Spinal cord (tissue), 9 donors: ENCODE measurements at regions not wholly inside any gene's neighbourhood (a gene's known extent, or its start where the extent isn't known, plus 50 kb on each side); places are given as distances from the start of the nearest gene placed in this dataset.

ENCODE experiments used
- DNase-seq, 6 donors: peaks; one replicate each; pipeline versions ENCODE4 v3.0.0 to v3.0.0-alpha.2; 2013 to 2015; ENCODE audit warnings: low spot score in 6 of 6, low read depth in 4 of 6
- H3K27ac ChIP-seq: one replicate; pipeline ENCODE4 v1.5.1; 2013; ENCODE audit warnings: low read depth, low read length, control low read depth
- H3K27me3 ChIP-seq: one replicate; pipeline ENCODE4 v1.6.1; 2013; ENCODE audit warnings: low read length; ENCODE audit not compliant: control insufficient read depth, insufficient read depth
- H3K36me3 ChIP-seq: one replicate; pipeline ENCODE4 v1.6.1; 2013; ENCODE audit warnings: low read length; ENCODE audit not compliant: control insufficient read depth, insufficient read depth
- H3K4me1 ChIP-seq: one replicate; pipeline ENCODE4 v1.6.1; 2013; ENCODE audit warnings: low read length; ENCODE audit not compliant: control insufficient read depth, insufficient read depth
- H3K4me3 ChIP-seq: one replicate; pipeline ENCODE4 v1.5.1; 2013; ENCODE audit warnings: low read depth, low read length, control low read depth
- H3K9me3 ChIP-seq: one replicate; pipeline ENCODE4 v1.6.1; 2013; ENCODE audit warnings: low read length; ENCODE audit not compliant: control insufficient read depth, insufficient read depth
- WGBS: methylation state at CpG from one replicate; pipeline ENCODE4 v1.1.5; 2013; ENCODE audit warnings: missing lambda C conversion rate; ENCODE audit not compliant: insufficient coverage; 5-methylcytosine and 5-hydroxymethylcytosine counted together
- donor health status: healthy.

GRCh38 chr6:48057601-48058000 lies 53.4 kb downstream of the PTCHD4 start:
- H3K4me3 ChIP-seq = no peak overlapping the region
- no peak overlapping the region for H3K27ac ChIP-seq
- no peaks in the 10 kb centered on the region for H3K27me3 ChIP-seq
- H3K36me3 ChIP-seq = no peaks in the 10 kb centered on the region
- no peak for DNase-seq
- H3K4me1 ChIP-seq = no peaks in the 10 kb centered on the region
- H3K9me3 ChIP-seq = no peaks in the 10 kb centered on the region

DNA sequence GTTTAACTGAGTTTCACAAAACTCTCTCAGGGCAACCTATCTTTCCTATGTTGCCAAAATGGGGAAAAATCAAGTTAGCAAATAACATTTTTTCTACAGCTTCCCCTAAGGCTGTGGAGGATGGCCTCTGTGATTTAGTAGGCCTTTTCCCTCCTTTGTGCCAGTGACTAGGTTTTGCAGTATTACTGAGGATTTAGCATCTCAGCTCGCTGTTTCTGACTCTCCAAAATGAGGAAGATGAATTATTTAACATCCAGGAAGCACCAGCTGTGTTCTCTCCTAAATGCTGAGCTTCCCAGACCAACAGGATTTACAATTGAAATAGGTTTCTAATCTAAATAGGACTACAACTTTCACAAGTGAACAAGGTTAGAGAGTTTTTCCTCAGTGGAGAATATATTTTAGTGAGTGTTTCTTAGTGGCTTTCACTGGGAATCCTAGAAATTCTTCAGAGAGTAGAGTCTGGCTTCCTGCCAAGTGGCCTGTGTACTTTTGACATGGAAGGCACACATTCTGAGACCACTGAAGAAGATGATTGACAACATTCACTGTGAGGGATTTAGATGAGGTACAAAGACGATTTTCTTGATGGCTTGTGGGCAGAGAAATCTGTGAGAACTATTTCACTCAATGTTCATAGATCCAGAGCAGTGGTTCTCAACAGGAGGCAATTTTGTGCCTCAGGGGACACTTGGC lies 62.4 kb downstream of the PTCHD4 start:
- no peak overlapping the region for H3K27ac ChIP-seq
- no peak overlapping the region for H3K4me3 ChIP-seq
- no peaks in the 10 kb centered on the region for H3K36me3 ChIP-seq
- 71% methylated on average over 1 of the region's 2 CpGs for WGBS
- peak in 1 of 6 donors; percentile 75 for DNase-seq
- no peaks in the 10 kb centered on the region for H3K4me1 ChIP-seq
- no peaks in the 10 kb centered on the region for H3K9me3 ChIP-seq
- H3K27me3 ChIP-seq = no peaks in the 10 kb centered on the region

DNA sequence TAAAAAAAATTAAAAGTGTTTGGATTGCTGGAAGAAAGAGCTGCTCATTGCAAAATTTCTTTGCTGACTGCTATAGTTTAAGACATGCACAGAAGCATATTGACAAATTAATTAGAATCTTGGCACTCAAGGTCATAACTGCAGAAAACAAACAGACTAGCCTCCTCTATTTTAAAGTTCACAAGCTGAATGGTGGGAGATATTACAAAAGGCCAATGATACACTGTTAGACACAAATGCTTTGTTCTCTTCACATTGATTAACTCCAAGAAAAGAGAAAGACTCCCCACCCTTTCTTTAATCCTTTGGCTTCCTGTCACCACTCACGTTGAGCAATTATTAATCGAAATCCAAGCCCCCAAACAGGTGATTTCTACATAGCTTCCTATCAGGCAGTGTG lies 69.1 kb downstream of the PTCHD4 start:
- Histone ChIP-seq H3K27ac (no peak overlapping the region), H3K36me3 (no peaks in the 10 kb centered on the region), H3K4me3 (no peak overlapping the region), H3K9me3 (no peaks in the 10 kb centered on the region), H3K27me3 (no peaks in the 10 kb centered on the region), H3K4me1 (no peaks in the 10 kb centered on the region)
- WGBS = no CpG with 5 or more reads among the region's 2 CpGs
- DNase-seq = no peak

DNA sequence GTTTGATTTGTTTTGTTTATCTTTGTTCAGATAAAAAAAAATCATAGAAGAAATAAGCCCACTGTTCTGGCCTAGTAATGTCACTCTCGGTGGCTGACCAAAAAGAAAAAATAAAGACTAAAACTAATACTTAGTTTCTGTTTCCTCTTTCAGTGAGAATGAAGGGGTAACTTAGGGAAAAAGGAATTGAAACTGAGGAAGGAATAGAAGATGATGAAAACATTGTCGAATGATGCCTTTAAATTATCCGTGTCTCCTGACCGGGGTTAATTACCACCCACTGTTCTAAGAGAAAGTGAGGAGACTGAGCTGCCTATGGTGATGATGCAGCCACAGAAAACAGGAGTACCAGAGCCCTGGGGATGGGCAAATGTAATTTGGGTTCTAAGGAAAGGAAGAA lies 73.1 kb downstream of the PTCHD4 start:
- no peaks in the 10 kb centered on the region for H3K9me3 ChIP-seq
- H3K4me3 ChIP-seq = no peak overlapping the region
- H3K4me1 ChIP-seq = no peaks in the 10 kb centered on the region
- DNase-seq = no peak
- no peak overlapping the region for H3K27ac ChIP-seq
- H3K36me3 ChIP-seq = no peaks in the 10 kb centered on the region
- no peaks in the 10 kb centered on the region for H3K27me3 ChIP-seq
- WGBS = no CpG with 5 or more reads among the region's 4 CpGs

GRCh38 chr6:48036316-48036715 lies 74.7 kb downstream of the PTCHD4 start:
- H3K9me3 ChIP-seq = no peaks in the 10 kb centered on the region
- no peaks in the 10 kb centered on the region for H3K4me1 ChIP-seq
- H3K27me3 ChIP-seq = no peaks in the 10 kb centered on the region
- no CpG with 5 or more reads among the region's 1 CpG for WGBS
- H3K36me3 ChIP-seq = no peaks in the 10 kb centered on the region
- H3K4me3 ChIP-seq = no peak overlapping the region
- no peak overlapping the region for H3K27ac ChIP-seq
- DNase-seq = no peak

DNA sequence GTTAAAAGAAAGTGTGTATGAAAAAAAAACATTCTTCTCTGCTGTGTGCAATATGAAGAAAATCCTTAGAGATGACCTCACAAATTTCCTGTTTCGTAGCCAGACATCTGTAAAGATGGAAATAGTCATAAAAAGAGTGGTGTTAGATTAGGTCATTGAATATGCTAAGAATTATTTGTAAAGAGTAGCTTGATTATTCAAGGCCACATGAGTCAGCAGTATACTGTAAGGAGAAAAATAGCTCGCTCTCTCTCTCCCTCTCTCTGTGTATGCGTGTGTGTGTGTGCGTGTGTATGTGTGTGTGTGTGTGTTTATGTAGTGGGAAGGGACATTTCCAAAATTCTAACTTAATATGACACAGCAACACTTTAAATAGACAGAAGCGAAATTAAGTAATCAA lies 78.8 kb downstream of the PTCHD4 start:
- DNase-seq = peak in 1 of 6 donors; percentile 36
- H3K4me1 ChIP-seq = no peaks in the 10 kb centered on the region
- no peaks in the 10 kb centered on the region for H3K9me3 ChIP-seq
- H3K36me3 ChIP-seq = no peaks in the 10 kb centered on the region
- no peak overlapping the region for H3K27ac ChIP-seq
- 40% methylated on average over 1 of the region's 5 CpGs for WGBS
- H3K4me3 ChIP-seq = no peak overlapping the region
- no peaks in the 10 kb centered on the region for H3K27me3 ChIP-seq

DNA sequence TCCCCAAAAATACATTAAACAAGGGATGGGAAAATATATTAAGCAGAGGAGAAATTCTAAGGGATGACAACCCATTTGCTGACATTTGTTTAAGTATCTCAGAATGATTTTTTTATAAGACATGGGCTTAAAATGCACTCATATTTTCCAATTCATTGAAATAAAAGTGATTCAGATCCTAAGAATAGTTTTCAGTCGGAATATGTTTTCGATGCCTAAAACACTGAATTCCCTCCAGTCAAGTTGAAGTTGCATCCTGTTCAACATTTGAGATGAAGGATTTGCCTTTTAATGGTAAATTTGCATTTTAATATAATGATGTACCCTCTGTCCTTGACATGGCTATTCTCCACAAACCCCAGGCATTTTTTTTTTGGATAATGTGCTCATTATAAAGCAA lies 79.3 kb downstream of the PTCHD4 start:
- H3K36me3 ChIP-seq = no peaks in the 10 kb centered on the region
- H3K27ac ChIP-seq = no peak overlapping the region
- DNase-seq = no peak

DNA sequence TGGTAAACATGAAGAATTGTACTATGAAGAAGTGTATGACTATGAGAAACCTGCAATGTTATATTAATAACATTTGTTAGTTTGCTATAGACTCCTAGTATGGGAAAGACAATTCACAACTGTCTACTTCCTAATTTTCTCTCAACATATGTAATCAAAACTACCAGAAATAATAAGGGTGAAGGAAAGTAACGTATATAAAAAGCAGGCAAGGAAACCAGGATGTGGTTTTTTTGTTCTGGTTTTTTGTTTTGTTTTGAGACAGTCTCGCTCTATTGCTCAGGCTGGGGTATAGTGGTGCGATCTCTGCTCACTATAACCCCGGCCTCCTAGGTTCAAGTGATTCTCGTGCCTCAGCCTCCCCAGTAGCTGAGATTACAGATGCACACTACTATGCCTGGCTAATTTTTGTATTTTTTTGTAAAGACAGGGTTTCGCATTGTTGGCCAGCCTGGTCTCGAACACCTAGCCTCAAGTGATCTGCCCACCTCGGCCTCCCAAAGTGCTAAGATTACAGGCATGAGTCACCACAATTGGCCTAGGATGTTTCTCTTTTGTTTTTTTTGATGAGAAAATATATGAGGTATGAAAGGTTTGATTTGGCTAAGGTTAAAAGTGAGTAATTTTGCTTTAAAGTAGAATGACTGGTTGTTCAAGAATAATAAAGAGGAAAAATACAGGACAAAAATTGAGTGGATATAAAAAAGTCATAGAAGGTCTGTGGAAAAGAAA lies 83.1 kb downstream of the PTCHD4 start:
- no peak overlapping the region for H3K27ac ChIP-seq
- DNase-seq = no peak
- H3K9me3 ChIP-seq = no peaks in the 10 kb centered on the region
- H3K36me3 ChIP-seq = no peaks in the 10 kb centered on the region
- no peaks in the 10 kb centered on the region for H3K4me1 ChIP-seq
- H3K27me3 ChIP-seq = no peaks in the 10 kb centered on the region
- WGBS = 94% methylated on average over 3 of the region's 8 CpGs
- H3K4me3 ChIP-seq = no peak overlapping the region

More for the DNA sequence above, 79.3 kb downstream of the PTCHD4 start:
- no CpG with 5 or more reads among the region's 2 CpGs for WGBS
- Histone ChIP-seq H3K4me3 (no peak overlapping the region), H3K4me1 (no peaks in the 10 kb centered on the region), H3K27me3 (no peaks in the 10 kb centered on the region), H3K9me3 (no peaks in the 10 kb centered on the region)

DNA sequence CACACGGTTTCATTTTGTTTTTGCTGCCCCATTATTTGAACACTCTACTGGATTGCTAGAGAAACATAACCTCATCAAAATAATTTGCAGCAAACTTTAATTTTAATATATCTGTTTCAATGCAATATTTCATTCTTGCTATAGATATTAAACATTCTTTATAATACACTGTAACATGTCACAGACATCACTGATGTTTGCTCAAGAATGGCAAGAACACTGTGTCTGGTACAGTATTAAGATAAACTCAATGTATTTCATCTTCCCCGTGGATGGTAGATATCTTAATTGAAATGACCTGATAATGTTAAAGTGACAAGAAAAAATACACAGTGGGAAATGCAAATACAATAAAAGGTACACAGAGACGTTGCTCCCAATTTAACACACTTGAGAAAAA lies 86.0 kb downstream of the PTCHD4 start:
- H3K9me3 ChIP-seq = no peaks in the 10 kb centered on the region
- no peak overlapping the region for H3K4me3 ChIP-seq
- no peaks in the 10 kb centered on the region for H3K4me1 ChIP-seq
- no peaks in the 10 kb centered on the region for H3K36me3 ChIP-seq
- no CpG with 5 or more reads among the region's 3 CpGs for WGBS
- no peaks in the 10 kb centered on the region for H3K27me3 ChIP-seq
- no peak for DNase-seq
- H3K27ac ChIP-seq = no peak overlapping the region

- no peak for DNase-seq
These were observed 89.1 kb downstream of the PTCHD4 start for GRCh38 chr6:48021904-48022303.

More at GRCh38 chr6:48021904-48022303, 89.1 kb downstream of the PTCHD4 start:
- Histone ChIP-seq H3K4me3 (no peak overlapping the region), H3K4me1 (no peaks in the 10 kb centered on the region), H3K27ac (no peak overlapping the region), H3K9me3 (no peaks in the 10 kb centered on the region), H3K27me3 (no peaks in the 10 kb centered on the region), H3K36me3 (no peaks in the 10 kb centered on the region)
- no CpG with 5 or more reads among the region's 1 CpG for WGBS
